NK-92 treated with Interleukin-12 subunit alpha and Interleukin-12 subunit beta, amount 100 ng/mL, for 24 hours (cell line): ENCODE measurements at regions not wholly inside any gene's neighbourhood (a gene's known extent, or its start where the extent isn't known, plus 50 kb on each side); places are given as distances from the start of the nearest gene placed in this dataset.

Source experiments
- DNase-seq: peaks from one replicate; lab custom pipeline; 2025; lab: John Stamatoyannopoulos, UW

- no peak for DNase-seq
Observed at GRCh38 chr4:89665662-89666061, 171.3 kb downstream of the SNCA start.

GRCh38 chr4:89664521-89664920 is 172.4 kb downstream of the SNCA start:
- no peak for DNase-seq

- DNase-seq: no peak
Observed at GRCh38 chr4:89661173-89661899, 175.6 kb downstream of the SNCA start.

- no peak for DNase-seq
Observed at GRCh38 chr4:89660444-89661172, 176.4 kb downstream of the SNCA start.

GRCh38 chr4:89658701-89659024 is 178.3 kb downstream of the SNCA start:
- no peak for DNase-seq

- DNase-seq: no peak
Observed at GRCh38 chr4:89657931-89658700, 178.8 kb downstream of the SNCA start.

GRCh38 chr4:89653012-89653411 is 183.9 kb downstream of the SNCA start:
- DNase-seq: no peak

GRCh38 chr4:89645482-89645881 is 191.5 kb downstream of the SNCA start:
- DNase-seq: no peak

- DNase-seq: no peak
Observed at GRCh38 chr4:89641367-89641687, 195.6 kb downstream of the SNCA start.

GRCh38 chr4:89640620-89641366 is 196.2 kb downstream of the SNCA start:
- DNase-seq: no peak

- DNase-seq: no peak
Observed at GRCh38 chr4:89639395-89639794, 197.6 kb downstream of the SNCA start.

- DNase-seq: no peak
Observed at GRCh38 chr4:89625599-89626293, 211.2 kb downstream of the SNCA start.

- DNase-seq: no peak
Observed at GRCh38 chr4:89619206-89619962, 217.6 kb downstream of the SNCA start.

- DNase-seq: no peak
Observed at GRCh38 chr4:89618151-89618550, 218.8 kb downstream of the SNCA start.

GRCh38 chr4:89617317-89617716 is 219.6 kb downstream of the SNCA start:
- DNase-seq: no peak

- no peak for DNase-seq
Observed at GRCh38 chr4:89616382-89616781, 220.6 kb downstream of the SNCA start.

- no peak for DNase-seq
Observed at GRCh38 chr4:89615051-89615450, 221.9 kb downstream of the SNCA start.

GRCh38 chr4:89614155-89614554 is 222.8 kb downstream of the SNCA start:
- DNase-seq: no peak

- no peak for DNase-seq
Observed at GRCh38 chr4:89610236-89610635, 226.7 kb downstream of the SNCA start.

GRCh38 chr4:89609756-89610155 is 227.2 kb downstream of the SNCA start:
- no peak for DNase-seq

GRCh38 chr4:89604951-89605350 is 232.0 kb downstream of the SNCA start:
- no peak for DNase-seq
